SK-N-SH (cell line): ENCODE measurements at regions not wholly inside any gene's neighbourhood (a gene's known extent, or its start where the extent isn't known, plus 50 kb on each side); places are given as distances from the start of the nearest gene placed in this dataset.

Experiments
- CTCF ChIA-PET: fragments of 300-600, 350-600 bp; formaldehyde crosslinking; extraction: SDS; loops from one replicate; lab custom pipeline; 2021; lab: Yijun Ruan, JAX
- POLR2A ChIA-PET: fragments of 350-600 bp; sonication (Branson Sonifier 250); formaldehyde crosslinking; extraction: SDS; loops from one replicate; lab custom pipeline; 2020; ENCODE audit warnings: antibody characterized with exemption, inconsistent platforms; lab: Yijun Ruan, JAX
- DNase-seq: peaks from one replicate; pipeline ENCODE4 v3.0.0; 2012
- H2AFZ ChIP-seq: fragments of 200-600 bp; sonication (generic); 2 replicates; pipeline ENCODE4 v1.8.1; 2016; ENCODE audit warnings: antibody characterized with exemption, mild to moderate bottlenecking, low read depth
- H3F3A ChIP-seq: fragments of 200-600 bp; sonication (generic); replicated peaks from 2 replicates; pipeline ENCODE3; 2016; ENCODE audit warnings: antibody characterized with exemption, mild to moderate bottlenecking; ENCODE audit not compliant: insufficient read depth
- H3K27ac ChIP-seq, 2 experiments: fragments of 200-500 bp in 1 of 2; fragments of 200-600 bp in 1 of 2; sonication (Bioruptor generic) in 1 of 2; sonication (generic), shearing (Covaris generic) in 1 of 2; 2 replicates each; pipeline versions ENCODE4 v1.5.1 to v1.6.1; 2014 to 2016; ENCODE audit warnings: low read depth in 2 of 2, inconsistent platforms in 1 of 2, low read length in 1 of 2, mild to moderate bottlenecking in 1 of 2, mixed read lengths in 1 of 2
- H3K27me3 ChIP-seq: fragments of 200-600 bp; sonication (generic), shearing (Covaris generic); 2 replicates; pipeline ENCODE4 v1.6.1; 2016; ENCODE audit warnings: mixed run types; ENCODE audit not compliant: insufficient read depth
- H3K36me3 ChIP-seq, 2 experiments: fragments of 200-500 bp in 1 of 2; fragments of 200-600 bp in 1 of 2; sonication (Bioruptor generic) in 1 of 2; sonication (generic) in 1 of 2; replicated peaks in 1 of 2; 2 replicates each; pipeline versions ENCODE3 to v1.5.1; 2014 to 2016; ENCODE audit warnings: low read length in 1 of 2, mild to moderate bottlenecking in 1 of 2; ENCODE audit not compliant: insufficient read depth in 2 of 2, control insufficient read depth in 1 of 2
- H3K4me1 ChIP-seq, 2 experiments: fragments of 200-500 bp in 1 of 2; fragments of 200-600 bp in 1 of 2; sonication (Bioruptor generic) in 1 of 2; sonication (generic), shearing (Covaris generic) in 1 of 2; 2 replicates each; pipeline versions ENCODE4 v1.5.1 to v1.6.1; 2014 to 2016; ENCODE audit warnings: low read depth in 1 of 2, low read length in 1 of 2, mixed run types in 1 of 2; ENCODE audit not compliant: insufficient read depth in 2 of 2, control insufficient read depth in 1 of 2
- H3K4me2 ChIP-seq: fragments of 200-600 bp; sonication (generic), shearing (Covaris generic); 2 replicates; pipeline ENCODE4 v1.6.1; 2017; ENCODE audit warnings: mixed run types
- H3K4me3 ChIP-seq, 2 experiments: fragments of 200-500 bp in 1 of 2; fragments of 200-600 bp in 1 of 2; sonication (Bioruptor generic) in 1 of 2; sonication (generic), shearing (Covaris generic) in 1 of 2; 2 replicates each; pipeline versions ENCODE4 v1.5.1 to v1.8.1; 2014 to 2016; ENCODE audit warnings: low read depth in 2 of 2, inconsistent platforms in 1 of 2, low read length in 1 of 2, mild to moderate bottlenecking in 1 of 2, mixed read lengths in 1 of 2, moderate library complexity in 1 of 2
- H3K79me2 ChIP-seq: fragments of 200-600 bp; sonication (generic); 2 replicates; pipeline ENCODE4 v1.8.1; 2017; ENCODE audit warnings: mild to moderate bottlenecking; ENCODE audit not compliant: insufficient read depth
- H3K9ac ChIP-seq: fragments of 200-600 bp; sonication (generic); 2 replicates; pipeline ENCODE4 v1.6.1; 2017; ENCODE audit warnings: mixed run types
- H3K9me2 ChIP-seq: fragments of 200-600 bp; sonication (generic); 2 replicates; pipeline ENCODE4 v1.6.1; 2017; ENCODE audit warnings: mixed run types
- H3K9me3 ChIP-seq: fragments of 200-600 bp; sonication (generic); 2 replicates; pipeline ENCODE4 v1.6.1; 2017; ENCODE audit warnings: mixed run types, mild to moderate bottlenecking, moderate library complexity
- H4K20me1 ChIP-seq: fragments of 200-600 bp; sonication (generic); 2 replicates; pipeline ENCODE4 v1.6.1; 2017; ENCODE audit warnings: mild to moderate bottlenecking, mixed run types; ENCODE audit not compliant: insufficient read depth
- CHD2 ChIP-seq: fragments of 150-350 bp; IDR thresholded peaks from 2 replicates; pipeline ENCODE4 v1.6.1; 2018; ENCODE audit warnings: low read length; ENCODE audit not compliant: partially characterized antibody
- CTCF ChIP-seq: fragments of 200-600 bp; sonication (generic); IDR thresholded peaks from 2 replicates; pipeline ENCODE4 v1.6.1; 2017; ENCODE audit warnings: antibody characterized with exemption, mild to moderate bottlenecking, moderate library complexity
- EZH2phosphoT487 ChIP-seq: fragments of 200-600 bp; sonication (generic); IDR thresholded peaks from 2 replicates; pipeline ENCODE4 v1.6.1; 2017; ENCODE audit warnings: low read depth, mixed run types, mild to moderate bottlenecking, antibody characterized with exemption, moderate library complexity, borderline replicate concordance
- FOXJ3 ChIP-seq: sonication (generic); formaldehyde crosslinking; IDR thresholded peaks from 2 replicates; pipeline ENCODE4 v1.5.1; 2020; ENCODE audit warnings: mild to moderate bottlenecking, missing genetic modification reagents
- MAX ChIP-seq: IDR thresholded peaks from 2 replicates; pipeline ENCODE4 v1.4.0; 2012; ENCODE audit warnings: low read depth
- MEF2A ChIP-seq: IDR thresholded peaks from 2 replicates; pipeline ENCODE4 v1.4.0; 2012; ENCODE audit warnings: low read depth, borderline replicate concordance
- NFIC ChIP-seq: IDR thresholded peaks from 2 replicates; pipeline ENCODE4 v1.4.0; 2012; ENCODE audit warnings: borderline replicate concordance
- NRF1 ChIP-seq: IDR thresholded peaks from 2 replicates; pipeline ENCODE4 v1.6.1; 2012; ENCODE audit warnings: low read depth, mild to moderate bottlenecking, low read length
- POLR2AphosphoS5 ChIP-seq: IDR thresholded peaks from 2 replicates; pipeline ENCODE4 v1.6.1; 2012; ENCODE audit warnings: low read depth, low read length
- RAD21 ChIP-seq: IDR thresholded peaks from 2 replicates; pipeline ENCODE4 v1.6.1; 2012; ENCODE audit warnings: mild to moderate bottlenecking, low read length
- RCOR1 ChIP-seq: fragments of 150-350 bp; IDR thresholded peaks from 2 replicates; pipeline ENCODE4 v1.6.1; 2017; ENCODE audit warnings: antibody characterized with exemption, low read length
- SIN3A ChIP-seq: IDR thresholded peaks from 2 replicates; pipeline ENCODE4 v1.6.1; 2012; ENCODE audit warnings: low read depth, mild to moderate bottlenecking, low read length, moderate library complexity, borderline replicate concordance
- TCF12 ChIP-seq: IDR thresholded peaks from 2 replicates; pipeline ENCODE4 v1.4.0; 2012
- USF1 ChIP-seq: IDR thresholded peaks from 2 replicates; pipeline ENCODE4 v1.4.0; 2012; ENCODE audit warnings: low read depth, borderline replicate concordance
- ZBTB33 ChIP-seq: IDR thresholded peaks from 2 replicates; pipeline ENCODE4 v1.4.0; 2012; ENCODE audit warnings: low read depth, borderline replicate concordance
- WGBS: methylation state at CpG from one replicate; pipeline ENCODE4 v1.1.6; 2017; ENCODE audit warnings: low lambda C conversion rate; 5-methylcytosine and 5-hydroxymethylcytosine counted together

- Histone ChIP-seq H3K9me2 (no peaks in the 10 kb centered on the region), H3K9me3 (no peaks in the 10 kb centered on the region; the same call in none of the 2 replicates), H3K9ac (no peak overlapping the region), H3F3A (no peaks in the 10 kb centered on the region), H2AFZ (no peak overlapping the region), H4K20me1 (no peaks in the 10 kb centered on the region), H3K36me3 (no peaks in the 10 kb centered on the region), H3K4me3 (no peak overlapping the region), H3K27me3 (no peaks in the 10 kb centered on the region), H3K4me2 (no peak overlapping the region), H3K79me2 (no peaks in the 10 kb centered on the region), H3K27ac (no peak overlapping the region), H3K4me1 (no peaks in the 10 kb centered on the region)
- WGBS = 44% methylated on average over 5 of the region's 8 CpGs
- no peak for DNase-seq
- TF ChIP-seq ZBTB33 (no peak), MAX (no peak), NFIC (no peak), TCF12 (no peak), NRF1 (no peak), POLR2AphosphoS5 (no peak), RCOR1 (no peak), FOXJ3 (CRISPR knock-in tag) (no peak), SIN3A (no peak), USF1 (no peak), EZH2phosphoT487 (no peak), MEF2A (no peak), CHD2 (no peak), CTCF (no peak), RAD21 (no peak)
- ChIA-PET CTCF (no interaction called here), POLR2A (no interaction called here)
These were observed 822.4 kb upstream of the NEGR1 start for GRCh38 chr1:73104749-73105148.
